ENCODE measurements at regions not wholly inside any gene's neighbourhood (a gene's known extent, or its start where the extent isn't known, plus 50 kb on each side); places are given as distances from the start of the nearest gene placed in this dataset.

DNA sequence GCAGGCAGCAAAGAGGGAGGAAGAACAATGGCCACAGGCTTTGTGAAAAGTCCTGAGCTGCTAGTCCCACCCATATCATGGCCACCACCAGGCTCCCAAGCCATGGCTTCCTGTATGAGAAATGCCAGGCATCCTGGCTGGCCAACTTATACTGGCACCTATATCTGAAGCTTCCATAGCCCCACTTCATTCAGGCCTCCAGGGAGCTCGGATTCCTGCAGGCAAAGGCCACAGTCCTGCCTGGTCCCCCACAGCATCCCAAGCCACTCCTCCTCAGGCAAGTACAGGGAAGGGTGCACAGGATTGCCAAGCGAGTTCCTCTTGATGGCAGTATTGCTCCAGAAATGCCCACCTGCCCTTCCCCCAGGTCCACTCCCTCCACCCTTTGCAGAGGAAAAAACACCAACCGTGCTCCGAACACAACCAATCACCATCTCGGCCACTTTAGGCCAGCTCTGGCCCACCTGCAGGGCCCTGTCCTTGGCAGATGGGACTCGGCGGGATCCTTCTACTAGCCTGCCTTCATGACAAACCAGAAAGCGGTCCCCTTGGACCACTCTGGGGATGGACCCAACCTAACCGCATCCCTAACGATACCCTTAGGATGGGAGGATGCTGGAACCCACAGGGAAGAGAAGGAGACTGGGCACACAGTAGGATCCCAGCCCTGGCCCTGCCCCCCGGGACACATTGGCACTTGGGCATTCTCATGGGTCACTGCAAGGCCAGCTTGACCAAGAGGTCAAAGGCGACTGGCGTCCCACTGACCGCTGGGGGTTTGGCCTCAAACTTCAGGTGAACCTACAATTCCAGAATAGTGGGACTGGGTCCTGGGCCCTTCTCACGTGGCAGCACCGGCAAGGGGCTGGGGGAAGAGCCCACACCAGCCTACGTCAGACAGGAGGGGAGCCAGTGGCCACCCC, 220.4 kb upstream of the AGTR2 start:
- Histone ChIP-seq H2AFZ (ENCODE audit: low read depth, low read length, poor library complexity, severe bottlenecking) (no peak overlapping the region), H3K9me3 (ENCODE audit: control insufficient read depth in 1 of 2, insufficient read depth in 1 of 2, low read depth in 1 of 2, low read length in 2 of 2) (no peaks in the 10 kb centered on the region), H3K27ac (ENCODE audit: low read depth, low read length) (no peak overlapping the region), H4K20me1 (ENCODE audit: insufficient read depth) (no peaks in the 10 kb centered on the region), H3K27me3 (ENCODE audit: insufficient read depth, low read length) (no peaks in the 10 kb centered on the region), H3K36me3 (ENCODE audit: control insufficient read depth in 1 of 2, insufficient read depth in 2 of 2, low read length in 2 of 2) (no peaks in the 10 kb centered on the region), H3K4me1 (ENCODE audit: control insufficient read depth in 1 of 2, insufficient read depth in 2 of 2, low read length in 2 of 2) (no peaks in the 10 kb centered on the region), H3K9me2 (ENCODE audit: insufficient read depth) (no peaks in the 10 kb centered on the region), H3K9ac (ENCODE audit: low read length) (no peak overlapping the region), H3K4me3 (replicated peaks in 1 of 2; ENCODE audit: low read depth in 1 of 2, low read length in 2 of 2) (no peak overlapping the region), H3K4me2 (ENCODE audit: low read length) (no peak overlapping the region), H3K79me2 (ENCODE audit: insufficient read depth, low read length) (peaks cover 70% of the 10 kb centered on the region)
- POLR2A ChIA-PET: no interaction called here
- intact Hi-C loops (cut with micrococcal nuclease): no loop called here
- CTCF ChIA-PET: no interaction called here
- BruUV-seq (replicated peaks): no TSS peak
- DNase-seq (ENCODE audit: low read depth, low spot score) (no peak), ATAC-seq (no peak)
- TF ChIP-seq, protein P1, sequence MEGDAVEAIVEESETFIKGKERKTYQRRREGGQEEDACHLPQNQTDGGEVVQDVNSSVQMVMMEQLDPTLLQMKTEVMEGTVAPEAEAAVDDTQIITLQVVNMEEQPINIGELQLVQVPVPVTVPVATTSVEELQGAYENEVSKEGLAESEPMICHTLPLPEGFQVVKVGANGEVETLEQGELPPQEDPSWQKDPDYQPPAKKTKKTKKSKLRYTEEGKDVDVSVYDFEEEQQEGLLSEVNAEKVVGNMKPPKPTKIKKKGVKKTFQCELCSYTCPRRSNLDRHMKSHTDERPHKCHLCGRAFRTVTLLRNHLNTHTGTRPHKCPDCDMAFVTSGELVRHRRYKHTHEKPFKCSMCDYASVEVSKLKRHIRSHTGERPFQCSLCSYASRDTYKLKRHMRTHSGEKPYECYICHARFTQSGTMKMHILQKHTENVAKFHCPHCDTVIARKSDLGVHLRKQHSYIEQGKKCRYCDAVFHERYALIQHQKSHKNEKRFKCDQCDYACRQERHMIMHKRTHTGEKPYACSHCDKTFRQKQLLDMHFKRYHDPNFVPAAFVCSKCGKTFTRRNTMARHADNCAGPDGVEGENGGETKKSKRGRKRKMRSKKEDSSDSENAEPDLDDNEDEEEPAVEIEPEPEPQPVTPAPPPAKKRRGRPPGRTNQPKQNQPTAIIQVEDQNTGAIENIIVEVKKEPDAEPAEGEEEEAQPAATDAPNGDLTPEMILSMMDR (IDR thresholded peaks at IDR 0.05 in 2 of 3, conservative IDR thresholded peaks at IDR 0.05 in 1 of 3; ENCODE audit: borderline replicate concordance in 1 of 3, insufficient read depth in 1 of 3, low read depth in 2 of 3, low read length in 2 of 3): 0 out of 6 replicates have a peak, but pooled peaks of 1 of the 3 experiments have one; percentile 1
- TF ChIP-seq ZNF274 (IDR thresholded peaks at IDR 0.05; ENCODE audit: low read depth, low read length): no peak
- RAD21 ChIA-PET (ENCODE audit: low non-redundant PET in 1 of 2, low total read pairs in 2 of 2, uncharacterized antibody in 2 of 2, unreplicated experiment in 2 of 2): no interaction called here

DNA sequence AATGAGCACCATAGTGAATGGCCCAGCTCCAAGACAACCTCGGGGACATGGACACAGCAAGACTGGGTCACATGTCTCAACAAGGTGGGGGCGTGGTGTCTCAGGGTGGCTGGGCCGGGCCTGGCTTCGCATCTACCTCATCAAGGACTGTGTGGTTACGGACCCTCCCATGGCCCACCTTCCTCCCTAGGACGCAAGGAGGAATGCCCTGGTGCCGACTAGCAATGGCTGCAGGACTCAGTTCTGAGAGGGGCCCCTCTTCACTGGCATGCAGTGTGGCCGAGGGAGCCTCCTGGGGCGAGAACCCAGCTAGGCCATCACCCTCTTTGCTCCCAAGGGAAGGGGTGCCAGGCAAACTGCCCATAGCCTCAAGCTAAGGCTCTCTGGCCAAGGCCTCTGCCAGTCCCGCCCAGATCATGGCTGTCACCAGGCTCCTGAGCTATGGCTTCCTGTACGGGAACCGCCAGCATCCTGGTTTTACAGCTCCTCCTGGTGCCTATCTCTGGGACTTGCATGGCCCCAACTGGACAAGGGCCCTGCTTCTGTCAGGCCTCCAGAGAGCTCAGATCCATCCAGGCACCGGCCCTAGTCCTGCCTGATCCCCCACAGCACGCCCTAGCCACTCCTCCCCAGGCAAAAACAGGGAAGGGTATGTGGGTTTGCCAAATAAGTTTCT, 218.0 kb upstream of the AGTR2 start:
- TF ChIP-seq, protein P1 (IDR thresholded peaks at IDR 0.05 in 2 of 3, conservative IDR thresholded peaks at IDR 0.05 in 1 of 3; ENCODE audit: borderline replicate concordance in 1 of 3, insufficient read depth in 1 of 3, low read depth in 2 of 3, low read length in 2 of 3): 0 out of 6 replicates have a peak, but pooled peaks of 1 of the 3 experiments have one; percentile 5
- TF ChIP-seq SIN3A (IDR thresholded peaks at IDR 0.05; ENCODE audit: low read depth): no peak
- no peak overlapping the region for H2AFZ ChIP-seq (ENCODE audit: low read depth, low read length, poor library complexity, severe bottlenecking)
- ATAC-seq (peak; percentile 57), DNase-seq (ENCODE audit: low read depth, low spot score) (no peak)
- CTCF ChIA-PET: no interaction called here
- no TSS peak for BruUV-seq (replicated peaks)
- H3K9ac ChIP-seq (ENCODE audit: low read length): no peak overlapping the region
- peaks cover 72% of the 10 kb centered on the region for H3K79me2 ChIP-seq (ENCODE audit: insufficient read depth, low read length)
- no peak overlapping the region for H3K27ac ChIP-seq (ENCODE audit: low read depth, low read length)
- POLR2A ChIA-PET: no interaction called here
- no peaks in the 10 kb centered on the region for H3K27me3 ChIP-seq (ENCODE audit: insufficient read depth, low read length)
- no peaks in the 10 kb centered on the region for H3K9me3 ChIP-seq (ENCODE audit: control insufficient read depth in 1 of 2, insufficient read depth in 1 of 2, low read depth in 1 of 2, low read length in 2 of 2)
- H3K36me3 ChIP-seq (ENCODE audit: control insufficient read depth in 1 of 2, insufficient read depth in 2 of 2, low read length in 2 of 2): no peaks in the 10 kb centered on the region
- H3K4me2 ChIP-seq (ENCODE audit: low read length): no peak overlapping the region
- H3K4me1 ChIP-seq (ENCODE audit: control insufficient read depth in 1 of 2, insufficient read depth in 2 of 2, low read length in 2 of 2): no peaks in the 10 kb centered on the region
- RAD21 ChIA-PET (ENCODE audit: low non-redundant PET in 1 of 2, low total read pairs in 2 of 2, uncharacterized antibody in 2 of 2, unreplicated experiment in 2 of 2): no interaction called here
- H3K4me3 ChIP-seq (replicated peaks in 1 of 2; ENCODE audit: low read depth in 1 of 2, low read length in 2 of 2): no peak overlapping the region
- no peaks in the 10 kb centered on the region for H4K20me1 ChIP-seq (ENCODE audit: insufficient read depth)
- intact Hi-C loops (cut with micrococcal nuclease): no loop called here
- H3K9me2 ChIP-seq (ENCODE audit: insufficient read depth): no peaks in the 10 kb centered on the region
